CD8-positive, alpha-beta memory T cell (primary cell): ENCODE measurements at regions not wholly inside any gene's neighbourhood (a gene's known extent, or its start where the extent isn't known, plus 50 kb on each side); places are given as distances from the start of the nearest gene placed in this dataset.

Experiments
- CTCF ChIA-PET: fragments of 350-600 bp; sonication (Branson Sonifier 250); formaldehyde crosslinking; loops from one replicate; lab custom pipeline; 2021; ENCODE audit warnings: antibody characterized with exemption; lab: Charles Lee
- POLR2A ChIA-PET: fragments of 350-600 bp; sonication (Branson Sonifier 250); formaldehyde crosslinking; loops from one replicate; lab custom pipeline; 2021; ENCODE audit warnings: antibody characterized with exemption; lab: Charles Lee
- DNase-seq, 5 donors: peaks; one replicate each; pipeline versions ENCODE4 v3.0.0 to v3.0.0-alpha.2; 2020 to 2022; ENCODE audit warnings: mixed read lengths in 1 of 5
- H3K27ac ChIP-seq: one replicate; pipeline ENCODE4 v1.7.0; 2013; ENCODE audit warnings: low read depth, mild to moderate bottlenecking, low read length, moderate library complexity
- H3K27me3 ChIP-seq: 2 replicates; pipeline ENCODE4 v1.7.0; 2013; ENCODE audit warnings: low read length, mild to moderate bottlenecking; ENCODE audit not compliant: insufficient read depth, poor library complexity, severe bottlenecking
- H3K36me3 ChIP-seq: 2 replicates; pipeline ENCODE4 v1.7.0; 2013; ENCODE audit warnings: mild to moderate bottlenecking, low read length, moderate library complexity; ENCODE audit not compliant: insufficient read depth
- H3K4me1 ChIP-seq: 2 replicates; pipeline ENCODE4 v1.7.0; 2013; ENCODE audit warnings: mild to moderate bottlenecking, low read length, moderate library complexity; ENCODE audit not compliant: insufficient read depth
- H3K4me3 ChIP-seq: 2 replicates; pipeline ENCODE4 v1.7.0; 2013; ENCODE audit warnings: mild to moderate bottlenecking, low read length
- H3K9me3 ChIP-seq: 2 replicates; pipeline ENCODE4 v1.7.0; 2013; ENCODE audit warnings: mild to moderate bottlenecking, low read length
- H3K27ac Mint-ChIP-seq, 8 donors: one replicate each; pipeline ENCODE4 v1.8.0; 2020 to 2021; ENCODE audit warnings: mixed read lengths in 8 of 8, mild to moderate bottlenecking in 6 of 8, inconsistent platforms in 3 of 8, moderate library complexity in 3 of 8
- H3K27me3 Mint-ChIP-seq, 2 donors: one replicate each; pipeline ENCODE4 v1.8.0; 2020 to 2021; ENCODE audit warnings: mixed read lengths in 2 of 2, mild to moderate bottlenecking in 1 of 2, moderate library complexity in 1 of 2
- H3K36me3 Mint-ChIP-seq, 3 donors: one replicate each; pipeline ENCODE4 v1.8.0; 2020 to 2021; ENCODE audit warnings: mixed read lengths in 3 of 3, inconsistent platforms in 1 of 3, mild to moderate bottlenecking in 1 of 3
- H3K4me1 Mint-ChIP-seq, 3 donors: one replicate each; pipeline ENCODE4 v1.8.0; 2020 to 2021; ENCODE audit warnings: mixed read lengths in 3 of 3, inconsistent platforms in 1 of 3, mild to moderate bottlenecking in 1 of 3
- H3K4me3 Mint-ChIP-seq, 7 donors: one replicate each; pipeline ENCODE4 v1.8.0; 2020 to 2021; ENCODE audit warnings: mixed read lengths in 7 of 7, mild to moderate bottlenecking in 6 of 7, moderate library complexity in 4 of 7, inconsistent platforms in 2 of 7
- H3K9me3 Mint-ChIP-seq, 5 donors: one replicate each; pipeline ENCODE4 v1.8.0; 2020 to 2022; ENCODE audit warnings: mixed read lengths in 5 of 5, mild to moderate bottlenecking in 3 of 5, moderate library complexity in 2 of 5, inconsistent platforms in 1 of 5

GRCh38 chr13:70941454-70941853 lies 833.2 kb upstream of the KLHL1 start:
- DNase-seq: no peak
- no peaks in the 10 kb centered on the region for H3K9me3 ChIP-seq
- ChIA-PET POLR2A (no interaction called here), CTCF (no interaction called here)
- H3K27ac Mint-ChIP-seq: no peak overlapping the region
- H3K36me3 Mint-ChIP-seq: no peaks in the 10 kb centered on the region
- peaks cover 2 to 18% (median 6%) of the 10 kb centered on the region in 5 donors for H3K9me3 Mint-ChIP-seq
- no peak overlapping the region for H3K4me3 ChIP-seq
- no peaks in the 10 kb centered on the region for H3K36me3 ChIP-seq
- no peaks in the 10 kb centered on the region for H3K4me1 Mint-ChIP-seq
- H3K4me3 Mint-ChIP-seq: no peak overlapping the region
- H3K27me3 ChIP-seq: no peaks in the 10 kb centered on the region
- no peaks in the 10 kb centered on the region for H3K27me3 Mint-ChIP-seq
- no peaks in the 10 kb centered on the region for H3K4me1 ChIP-seq
- H3K27ac ChIP-seq: no peak overlapping the region

DNA sequence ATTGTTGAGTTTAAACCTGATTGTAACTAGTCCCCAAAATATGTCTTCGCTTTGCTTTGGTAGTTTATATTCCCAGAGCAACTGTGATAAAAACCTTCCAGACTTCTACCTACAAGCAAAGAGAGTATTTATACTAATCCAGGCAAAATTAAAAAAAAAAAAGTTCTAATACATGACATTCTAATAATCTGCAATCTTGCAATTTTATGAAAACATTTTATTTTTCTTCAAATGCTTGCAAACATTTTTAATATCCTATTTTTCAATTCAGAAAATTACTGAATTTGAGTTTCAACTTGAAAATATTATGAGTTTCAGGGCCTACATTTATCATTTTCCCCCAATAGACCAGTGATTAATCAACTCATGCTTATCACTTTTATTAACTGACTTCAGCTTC lies 830.2 kb upstream of the KLHL1 start:
- DNase-seq: no peak
- ChIA-PET CTCF (no interaction called here), POLR2A (no interaction called here)
- no peak overlapping the region for H3K4me3 Mint-ChIP-seq
- no peaks in the 10 kb centered on the region for H3K9me3 ChIP-seq
- no peak overlapping the region for H3K4me3 ChIP-seq
- no peak overlapping the region for H3K27ac Mint-ChIP-seq
- no peaks in the 10 kb centered on the region for H3K4me1 Mint-ChIP-seq
- no peaks in the 10 kb centered on the region for H3K27me3 Mint-ChIP-seq
- H3K36me3 ChIP-seq: no peaks in the 10 kb centered on the region
- H3K9me3 Mint-ChIP-seq: peaks cover 4 to 20% (median 6%) of the 10 kb centered on the region in 5 donors
- H3K27ac ChIP-seq: no peak overlapping the region
- H3K27me3 ChIP-seq: no peaks in the 10 kb centered on the region
- H3K36me3 Mint-ChIP-seq: no peaks in the 10 kb centered on the region
- H3K4me1 ChIP-seq: no peaks in the 10 kb centered on the region

GRCh38 chr13:70932511-70932910 lies 824.3 kb upstream of the KLHL1 start:
- Histone ChIP-seq H3K9me3 (no peaks in the 10 kb centered on the region), H3K27ac (no peak overlapping the region), H3K36me3 (no peaks in the 10 kb centered on the region), H3K4me3 (no peak overlapping the region), H3K4me1 (no peaks in the 10 kb centered on the region), H3K27me3 (no peaks in the 10 kb centered on the region)
- H3K9me3 Mint-ChIP-seq: peaks cover 0 to 12% (median 6%) of the 10 kb centered on the region in 5 donors
- POLR2A ChIA-PET: no interaction called here
- no peaks in the 10 kb centered on the region for H3K4me1 Mint-ChIP-seq
- no peak overlapping the region for H3K27ac Mint-ChIP-seq
- DNase-seq: no peak
- H3K4me3 Mint-ChIP-seq: no peak overlapping the region
- H3K36me3 Mint-ChIP-seq: no peaks in the 10 kb centered on the region
- CTCF ChIA-PET: no interaction called here
- H3K27me3 Mint-ChIP-seq: no peaks in the 10 kb centered on the region

- Histone ChIP-seq H3K9me3 (no peaks in the 10 kb centered on the region), H3K4me1 (no peaks in the 10 kb centered on the region), H3K4me3 (no peak overlapping the region), H3K27ac (no peak overlapping the region), H3K27me3 (no peaks in the 10 kb centered on the region), H3K36me3 (no peaks in the 10 kb centered on the region)
- H3K4me3 Mint-ChIP-seq: no peak overlapping the region
- ChIA-PET CTCF (no interaction called here), POLR2A (no interaction called here)
- DNase-seq: no peak
- H3K27ac Mint-ChIP-seq: no peak overlapping the region
- H3K36me3 Mint-ChIP-seq: no peaks in the 10 kb centered on the region
- H3K9me3 Mint-ChIP-seq: peaks cover 4 to 14% (median 7%) of the 10 kb centered on the region in 5 donors
- H3K4me1 Mint-ChIP-seq: no peaks in the 10 kb centered on the region
- no peaks in the 10 kb centered on the region for H3K27me3 Mint-ChIP-seq
Observed at GRCh38 chr13:70923863-70924752, 815.9 kb upstream of the KLHL1 start.

- Mint-ChIP-seq H3K9me3 (peaks cover 0 to 12% (median 2%) of the 10 kb centered on the region in 5 donors), H3K36me3 (no peaks in the 10 kb centered on the region), H3K27ac (no peak overlapping the region), H3K4me3 (no peak overlapping the region), H3K27me3 (no peaks in the 10 kb centered on the region), H3K4me1 (no peaks in the 10 kb centered on the region)
- Histone ChIP-seq H3K4me3 (no peak overlapping the region), H3K27ac (no peak overlapping the region), H3K36me3 (no peaks in the 10 kb centered on the region), H3K27me3 (no peaks in the 10 kb centered on the region), H3K4me1 (no peaks in the 10 kb centered on the region), H3K9me3 (no peaks in the 10 kb centered on the region)
- CTCF ChIA-PET: no interaction called here
- POLR2A ChIA-PET: no interaction called here
- no peak for DNase-seq
Observed at GRCh38 chr13:70911286-70911685, 803.0 kb upstream of the KLHL1 start.

DNA sequence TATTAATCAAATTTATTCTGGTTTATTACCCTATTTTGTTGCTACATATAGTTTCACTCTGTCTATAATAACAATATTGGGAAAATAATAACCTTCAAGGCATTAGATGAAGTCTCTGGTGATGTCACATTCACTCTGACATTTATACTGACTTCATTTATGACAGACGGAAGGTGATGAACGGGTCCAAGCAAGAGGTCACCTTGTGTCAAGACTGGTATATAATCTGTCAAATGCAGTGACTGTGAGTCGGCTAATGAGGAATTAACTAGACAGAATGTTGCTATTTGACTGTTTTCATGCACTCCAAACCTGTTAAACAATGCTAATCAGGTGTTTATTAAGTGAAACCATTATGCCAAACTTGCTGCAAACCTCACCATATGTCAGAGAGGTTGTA lies 800.5 kb upstream of the KLHL1 start:
- no peak overlapping the region for H3K4me3 ChIP-seq
- POLR2A ChIA-PET: no interaction called here
- no peaks in the 10 kb centered on the region for H3K36me3 ChIP-seq
- no peaks in the 10 kb centered on the region for H3K36me3 Mint-ChIP-seq
- H3K9me3 Mint-ChIP-seq: peaks cover 0 to 12% (median 2%) of the 10 kb centered on the region in 5 donors
- no peaks in the 10 kb centered on the region for H3K27me3 Mint-ChIP-seq
- H3K4me3 Mint-ChIP-seq: no peak overlapping the region
- H3K27ac ChIP-seq: no peak overlapping the region
- H3K27me3 ChIP-seq: no peaks in the 10 kb centered on the region
- no peaks in the 10 kb centered on the region for H3K4me1 Mint-ChIP-seq
- DNase-seq: no peak
- H3K9me3 ChIP-seq: no peaks in the 10 kb centered on the region
- H3K4me1 ChIP-seq: no peaks in the 10 kb centered on the region
- H3K27ac Mint-ChIP-seq: no peak overlapping the region
- CTCF ChIA-PET: no interaction called here

DNA sequence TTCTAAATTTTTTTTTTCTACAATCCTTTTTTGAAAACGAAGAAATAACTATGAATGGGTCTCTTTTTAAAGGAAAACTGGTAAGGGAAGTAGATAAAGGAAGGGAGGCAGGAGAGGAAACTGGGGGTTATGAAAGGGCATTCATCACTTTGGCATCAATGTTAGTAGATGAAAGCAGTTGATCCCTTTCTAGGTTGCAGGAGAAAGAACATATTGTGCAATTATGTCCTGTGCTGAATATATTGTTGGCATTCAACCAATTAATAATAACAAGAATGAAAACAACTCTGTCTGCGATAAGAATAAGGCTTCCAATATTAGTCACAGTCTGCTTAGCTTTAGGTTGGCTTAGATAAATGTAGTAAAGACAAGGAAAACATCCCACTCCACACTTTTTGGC lies 796.8 kb upstream of the KLHL1 start:
- no peak overlapping the region for H3K4me3 ChIP-seq
- Mint-ChIP-seq H3K4me3 (no peak overlapping the region), H3K4me1 (no peaks in the 10 kb centered on the region), H3K9me3 (peaks cover 0 to 17% (median 2%) of the 10 kb centered on the region in 5 donors), H3K36me3 (no peaks in the 10 kb centered on the region), H3K27ac (no peak overlapping the region), H3K27me3 (no peaks in the 10 kb centered on the region)
- CTCF ChIA-PET: no interaction called here
- H3K4me1 ChIP-seq: no peaks in the 10 kb centered on the region
- no peaks in the 10 kb centered on the region for H3K36me3 ChIP-seq
- no peak for DNase-seq
- H3K27me3 ChIP-seq: no peaks in the 10 kb centered on the region
- POLR2A ChIA-PET: no interaction called here
- H3K9me3 ChIP-seq: no peaks in the 10 kb centered on the region
- H3K27ac ChIP-seq: no peak overlapping the region

DNA sequence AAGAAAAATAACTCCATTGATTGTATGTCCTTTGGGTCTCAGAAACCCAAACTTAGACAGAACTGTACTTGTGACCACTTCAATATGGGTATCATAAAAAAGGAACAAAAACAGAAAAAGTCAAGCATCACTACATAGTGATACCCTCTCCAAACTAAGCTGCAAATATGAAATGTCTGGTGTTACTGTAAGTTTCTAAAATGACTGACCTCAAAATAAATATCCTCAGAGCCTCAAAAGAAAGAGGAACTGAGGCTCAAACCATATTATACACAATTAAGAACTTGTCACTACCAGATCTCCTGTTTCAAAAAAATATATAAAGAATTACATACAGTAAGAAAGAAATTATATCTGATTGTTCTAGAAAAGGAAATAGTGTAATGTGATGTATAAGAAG lies 787.9 kb upstream of the KLHL1 start:
- POLR2A ChIA-PET: no interaction called here
- H3K36me3 Mint-ChIP-seq: no peaks in the 10 kb centered on the region
- no peaks in the 10 kb centered on the region for H3K4me1 Mint-ChIP-seq
- no peak overlapping the region for H3K27ac ChIP-seq
- H3K27me3 Mint-ChIP-seq: no peaks in the 10 kb centered on the region
- H3K4me1 ChIP-seq: no peaks in the 10 kb centered on the region
- H3K27ac Mint-ChIP-seq: no peak overlapping the region
- CTCF ChIA-PET: no interaction called here
- no peak overlapping the region for H3K4me3 Mint-ChIP-seq
- no peaks in the 10 kb centered on the region for H3K27me3 ChIP-seq
- H3K36me3 ChIP-seq: no peaks in the 10 kb centered on the region
- H3K9me3 Mint-ChIP-seq: peaks cover 0 to 21% (median 3%) of the 10 kb centered on the region in 5 donors
- H3K4me3 ChIP-seq: no peak overlapping the region
- no peaks in the 10 kb centered on the region for H3K9me3 ChIP-seq
- DNase-seq: no peak
